SK-N-MC (cell line): ENCODE measurements at regions not wholly inside any gene's neighbourhood (a gene's known extent, or its start where the extent isn't known, plus 50 kb on each side); places are given as distances from the start of the nearest gene placed in this dataset.
A peak's percentile ranks its signal among the peaks of the same experiment; 100 is the strongest.

Experiments used
- DNase-seq: peaks from one replicate; pipeline ENCODE4 v3.0.0-alpha.2; 2011; ENCODE audit warnings: low read depth, low spot score
- H3K27ac ChIP-seq: fragments of 200-600 bp; sonication (generic); 2 replicates; pipeline ENCODE4 v1.5.1; 2016; ENCODE audit warnings: mixed run types
- H3K36me3 ChIP-seq: fragments of 200-600 bp; sonication (generic); 2 replicates; pipeline ENCODE4 v1.6.1; 2017; ENCODE audit warnings: antibody characterized with exemption, low read length, mixed read lengths; ENCODE audit not compliant: insufficient read depth
- H3K4me3 ChIP-seq: fragments of 200-600 bp; sonication (generic); 2 replicates; pipeline ENCODE4 v1.5.1; 2016
- H3K9ac ChIP-seq: fragments of 200-600 bp; sonication (generic); 2 replicates; pipeline ENCODE4 v1.8.0; 2017; ENCODE audit warnings: mixed run types, mixed read lengths; ENCODE audit not compliant: insufficient read length
- H3K9me3 ChIP-seq: fragments of 200-600 bp; sonication (generic); 2 replicates; pipeline ENCODE4 v1.6.1; 2017; ENCODE audit warnings: low read depth, mild to moderate bottlenecking, antibody characterized with exemption, low read length, moderate library complexity, mixed read lengths
- EZH2 ChIP-seq: fragments of 200-600 bp; sonication (generic); IDR thresholded peaks from one replicate; pipeline ENCODE4 v1.6.1; 2017; ENCODE audit warnings: antibody characterized with exemption
- FOXP2 ChIP-seq: optimal IDR thresholded peaks from 2 replicates; pipeline ENCODE3; 2011; ENCODE audit warnings: mild to moderate bottlenecking, moderate library complexity; ENCODE audit not compliant: insufficient read depth; ENCODE audit errors: extremely low read length, control extremely low read depth
- POLR2AphosphoS5 ChIP-seq: IDR thresholded peaks from 2 replicates; pipeline ENCODE4 v1.6.1; 2012; ENCODE audit warnings: mild to moderate bottlenecking, low read depth, low read length, borderline replicate concordance

GRCh38 chr3:124584552-124585391 is 145.5 kb upstream of the UMPS start:
- H3K4me3 ChIP-seq = peak overlapping the region; percentile 75
- H3K9me3 ChIP-seq = no peaks in the 10 kb centered on the region
- no peak overlapping the region for H3K27ac ChIP-seq
- H3K36me3 ChIP-seq = no peaks in the 10 kb centered on the region
- peak; percentile 59; the same call in 1 of the 2 replicates for TF ChIP-seq POLR2AphosphoS5
- no peak for TF ChIP-seq EZH2
- no peak for TF ChIP-seq FOXP2
- DNase-seq = no peak
- H3K9ac ChIP-seq = peak overlapping the region; percentile 69

DNA sequence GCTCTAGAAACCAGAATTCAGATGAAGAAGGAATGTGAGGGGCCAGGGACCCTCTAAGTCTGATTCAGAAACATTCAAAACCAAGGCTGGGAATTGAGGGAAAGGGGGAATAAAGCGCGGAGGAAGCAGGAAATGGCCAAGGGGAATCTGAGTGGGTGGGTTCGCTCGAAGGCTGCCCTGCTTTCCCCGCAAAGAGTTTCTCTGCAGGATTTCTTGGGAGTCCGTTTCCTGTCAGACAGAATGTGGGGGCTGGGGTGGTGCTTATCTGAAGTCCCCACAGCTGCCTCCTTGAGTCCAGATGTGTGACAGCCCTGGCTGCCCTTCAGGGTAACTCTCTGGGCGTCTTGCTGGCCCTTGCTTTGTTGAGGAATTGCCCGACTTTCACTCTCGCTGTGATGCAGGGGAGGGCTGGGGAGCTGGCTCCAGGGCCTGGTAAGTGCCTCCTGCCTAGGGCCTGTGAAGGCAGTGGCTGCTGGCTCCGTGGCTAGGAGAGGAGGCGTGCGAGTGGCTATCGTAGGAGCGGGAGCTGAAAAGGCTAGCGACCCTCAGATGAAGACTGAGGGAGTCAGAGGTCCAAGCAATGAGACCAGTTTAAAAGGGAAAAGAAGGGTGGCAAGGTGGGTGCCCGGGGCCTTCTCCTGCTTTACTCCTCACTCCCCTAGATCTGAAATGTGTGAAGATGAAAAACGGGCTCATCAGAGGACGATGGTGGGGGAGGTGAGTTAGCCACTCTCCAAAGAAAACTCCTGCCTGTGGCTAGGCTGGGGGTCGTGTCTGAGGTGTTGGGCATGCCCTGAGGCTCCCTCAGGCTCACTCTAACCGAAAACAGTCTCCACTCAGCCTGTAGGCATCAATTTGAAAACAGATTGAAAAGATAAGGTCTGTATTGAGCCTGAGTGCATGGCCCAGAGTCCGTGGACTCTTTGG is 143.9 kb upstream of the UMPS start:
- no peaks in the 10 kb centered on the region for H3K9me3 ChIP-seq
- H3K4me3 ChIP-seq = peak overlapping the region; percentile 75
- peak; percentile 28 for DNase-seq
- no peaks in the 10 kb centered on the region for H3K36me3 ChIP-seq
- H3K27ac ChIP-seq = peak overlapping the region; percentile 4; the same call in 1 of the 2 replicates
- no peak for TF ChIP-seq EZH2
- TF ChIP-seq FOXP2 = no peak
- TF ChIP-seq POLR2AphosphoS5 = peak; percentile 13; the same call in 1 of the 2 replicates
- H3K9ac ChIP-seq = no peak overlapping the region

DNA sequence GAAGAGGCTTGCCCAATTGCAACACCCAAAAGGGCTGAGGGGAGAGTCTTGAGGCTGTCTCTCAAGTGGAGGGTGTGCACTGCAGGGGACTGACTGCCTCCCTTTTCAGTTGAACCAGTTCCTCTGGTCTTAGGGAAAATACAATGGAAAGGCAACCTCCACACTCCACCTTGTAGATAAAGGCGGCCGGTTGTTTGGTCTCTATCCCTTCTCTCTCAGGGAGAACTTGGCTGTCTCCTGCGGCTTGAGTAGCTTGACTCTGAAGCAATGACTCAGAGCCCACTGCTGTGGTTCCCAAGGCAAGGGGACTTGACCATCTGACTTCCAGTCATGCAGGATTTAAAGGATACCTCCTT is 143.2 kb upstream of the UMPS start:
- no peaks in the 10 kb centered on the region for H3K36me3 ChIP-seq
- no peak overlapping the region for H3K4me3 ChIP-seq
- no peak for DNase-seq
- no peak overlapping the region for H3K27ac ChIP-seq
- no peak overlapping the region for H3K9ac ChIP-seq
- no peak for TF ChIP-seq FOXP2
- no peak for TF ChIP-seq EZH2
- no peak for TF ChIP-seq POLR2AphosphoS5
- H3K9me3 ChIP-seq = no peaks in the 10 kb centered on the region

- DNase-seq = no peak
- Histone ChIP-seq H3K9ac (no peak overlapping the region), H3K36me3 (no peaks in the 10 kb centered on the region), H3K4me3 (no peak overlapping the region), H3K9me3 (no peaks in the 10 kb centered on the region), H3K27ac (no peak overlapping the region)
- TF ChIP-seq FOXP2 (no peak), EZH2 (no peak), POLR2AphosphoS5 (no peak)
Measured at GRCh38 chr3:124588036-124588435, 142.2 kb upstream of the UMPS start.

DNA sequence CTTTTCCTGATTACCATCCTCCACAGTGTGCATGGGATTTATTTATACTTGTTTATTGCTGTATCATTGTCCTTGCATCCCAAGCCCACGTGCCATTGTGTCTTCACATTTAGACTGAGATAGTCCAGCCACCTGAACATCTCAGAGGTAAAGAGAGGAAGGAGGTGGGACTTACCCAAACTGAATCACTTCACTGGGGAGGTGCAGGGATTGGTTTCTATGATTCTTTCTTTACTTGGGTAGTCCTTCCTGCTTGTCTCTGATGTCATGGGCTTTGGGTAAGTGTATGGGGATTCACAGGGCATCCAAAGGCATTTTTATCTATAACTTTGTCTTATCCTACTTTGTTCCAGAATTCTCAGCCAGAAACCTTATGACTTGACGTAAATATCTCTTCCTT is 141.5 kb upstream of the UMPS start:
- no peak overlapping the region for H3K4me3 ChIP-seq
- H3K9ac ChIP-seq = no peak overlapping the region
- no peaks in the 10 kb centered on the region for H3K36me3 ChIP-seq
- H3K9me3 ChIP-seq = no peaks in the 10 kb centered on the region
- no peak overlapping the region for H3K27ac ChIP-seq
- TF ChIP-seq EZH2 (no peak), POLR2AphosphoS5 (no peak), FOXP2 (no peak)
- DNase-seq = no peak

- Histone ChIP-seq H3K9me3 (no peaks in the 10 kb centered on the region), H3K4me3 (no peak overlapping the region), H3K27ac (no peak overlapping the region), H3K9ac (no peak overlapping the region), H3K36me3 (no peaks in the 10 kb centered on the region)
- DNase-seq = no peak
- no peak for TF ChIP-seq EZH2
- TF ChIP-seq POLR2AphosphoS5 = no peak
- TF ChIP-seq FOXP2 = no peak
Measured at GRCh38 chr3:124591699-124592098, 138.6 kb upstream of the UMPS start.

DNA sequence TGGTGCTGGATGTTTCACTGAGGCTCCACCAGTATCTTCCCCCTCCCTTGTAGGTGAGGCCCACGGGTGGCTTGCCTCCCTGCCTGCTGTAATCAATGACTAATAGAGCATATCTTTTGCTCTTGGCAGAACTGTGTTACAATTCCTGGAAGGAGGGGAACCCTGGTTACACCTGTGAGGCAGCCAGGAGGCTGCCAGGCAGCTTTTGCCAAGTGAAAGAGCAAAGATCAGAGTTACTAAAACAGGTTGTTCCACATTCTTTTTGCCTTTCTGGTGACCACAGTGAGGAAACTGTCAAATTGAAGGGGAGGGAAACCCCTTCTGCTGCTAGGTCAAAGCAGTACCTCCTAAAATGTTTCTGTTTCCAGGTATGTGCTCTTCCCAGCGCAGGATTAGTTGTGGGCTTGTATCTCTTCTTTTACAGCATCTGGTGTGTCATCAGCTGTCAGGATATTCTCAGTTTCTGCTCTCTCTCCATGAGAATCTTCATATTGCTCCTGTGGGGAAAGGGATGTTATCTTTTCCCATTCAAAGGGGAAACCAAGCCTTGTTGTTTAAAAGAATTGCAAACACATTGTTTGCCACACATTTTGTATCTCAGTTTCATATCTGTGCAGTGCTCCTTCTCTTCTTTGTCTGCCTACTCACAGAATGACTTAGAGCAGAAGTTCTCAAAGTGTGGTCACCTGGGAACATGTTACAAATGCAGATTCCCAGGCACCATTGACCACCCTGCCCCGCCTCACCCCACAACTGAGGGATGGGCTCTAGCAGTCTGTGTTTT is 137.4 kb upstream of the UMPS start:
- no peak overlapping the region for H3K27ac ChIP-seq
- no peak for DNase-seq
- H3K36me3 ChIP-seq = no peaks in the 10 kb centered on the region
- no peak for TF ChIP-seq POLR2AphosphoS5
- no peak for TF ChIP-seq EZH2
- H3K9me3 ChIP-seq = no peaks in the 10 kb centered on the region
- H3K9ac ChIP-seq = no peak overlapping the region
- H3K4me3 ChIP-seq = no peak overlapping the region

- Histone ChIP-seq H3K4me3 (no peak overlapping the region), H3K27ac (no peak overlapping the region), H3K9ac (no peak overlapping the region), H3K9me3 (no peaks in the 10 kb centered on the region), H3K36me3 (no peaks in the 10 kb centered on the region)
- DNase-seq = no peak
- TF ChIP-seq FOXP2 (no peak), EZH2 (no peak), POLR2AphosphoS5 (no peak)
Measured at GRCh38 chr3:124593442-124593829, 136.8 kb upstream of the UMPS start.
